H1 (cell line): ENCODE measurements at regions not wholly inside any gene's neighbourhood (a gene's known extent, or its start where the extent isn't known, plus 50 kb on each side); places are given as distances from the start of the nearest gene placed in this dataset.

ENCODE experiments used
- CTCF ChIA-PET: fragments of 300-600 bp; sonication (Branson Sonifier 250); formaldehyde crosslinking; loops from one replicate; lab custom pipeline; 2021; ENCODE audit not compliant: partially characterized antibody; lab: Charles Lee
- POLR2A ChIA-PET: fragments of 300-600 bp; sonication (Branson Sonifier 250); formaldehyde crosslinking; loops from one replicate; lab custom pipeline; 2021; ENCODE audit warnings: inconsistent platforms; ENCODE audit not compliant: partially characterized antibody; lab: Charles Lee
- DNase-seq, 2 experiments: peaks; one replicate each; pipeline versions ENCODE4 v3.0.0 to v3.0.0-alpha.2; 2010 to 2022; ENCODE audit warnings: low spot score in 2 of 2, low read depth in 1 of 2, mixed read lengths in 1 of 2
- FAIRE-seq: peaks from 2 replicates; lab custom pipeline; 2011; peaks lifted over from hg19 to GRCh38; lab: Jason Lieb, UNC
- H2AFZ ChIP-seq: 2 replicates; pipeline ENCODE4 v1.8.1; 2012; ENCODE audit warnings: low read length, inconsistent platforms
- H2AK5ac ChIP-seq: 2 replicates; pipeline ENCODE4 v1.6.1; 2013; ENCODE audit warnings: low read depth, low read length
- H2BK120ac ChIP-seq: replicated peaks from 2 replicates; pipeline ENCODE3; 2013; ENCODE audit warnings: low read depth, low read length, inconsistent platforms
- H2BK12ac ChIP-seq: 2 replicates; pipeline ENCODE4 v1.6.1; 2013; ENCODE audit warnings: low read depth, low read length
- H2BK15ac ChIP-seq: 2 replicates; pipeline ENCODE4 v1.6.1; 2013; ENCODE audit warnings: low read length
- H2BK20ac ChIP-seq: 2 replicates; pipeline ENCODE4 v1.6.1; 2013; ENCODE audit warnings: low read length
- H2BK5ac ChIP-seq: 2 replicates; pipeline ENCODE4 v1.6.1; 2013; ENCODE audit warnings: low read depth, low read length
- H3K14ac ChIP-seq: 2 replicates; pipeline ENCODE4 v1.6.1; 2013; ENCODE audit warnings: inconsistent platforms; ENCODE audit not compliant: insufficient read length
- H3K18ac ChIP-seq: 2 replicates; pipeline ENCODE4 v1.6.1; 2013; ENCODE audit warnings: low read length; ENCODE audit errors: extremely low read depth
- H3K23ac ChIP-seq: 2 replicates; pipeline ENCODE4 v1.6.1; 2013; ENCODE audit warnings: inconsistent platforms; ENCODE audit not compliant: insufficient read length
- H3K23me2 ChIP-seq: 2 replicates; pipeline ENCODE4 v1.6.1; 2013; ENCODE audit warnings: low read depth, low read length
- H3K27ac ChIP-seq: 2 replicates; pipeline ENCODE4 v1.6.1; 2011; ENCODE audit warnings: low read depth, low read length, inconsistent platforms
- H3K27me3 ChIP-seq, 4 experiments: replicated peaks in 1 of 4; 1 replicate in 1 of 4; 2 replicates in 3 of 4; pipeline versions ENCODE4 v1.6.1 to v1.8.1; 2011 to 2013; ENCODE audit warnings: low read length in 3 of 4, mild to moderate bottlenecking in 3 of 4, inconsistent platforms in 2 of 4, mixed read lengths in 2 of 4, moderate library complexity in 1 of 4; ENCODE audit not compliant: control insufficient read depth in 3 of 4, insufficient read depth in 3 of 4; ENCODE audit errors: extremely low read depth in 1 of 4
- H3K36me3 ChIP-seq, 4 experiments: 2 replicates each; pipeline versions ENCODE4 v1.6.1 to v1.8.1; 2011 to 2013; ENCODE audit warnings: mild to moderate bottlenecking in 4 of 4, low read length in 3 of 4, moderate library complexity in 2 of 4, control low read depth in 1 of 4, inconsistent platforms in 1 of 4; ENCODE audit not compliant: insufficient read depth in 4 of 4, control insufficient read depth in 2 of 4
- H3K4ac ChIP-seq: replicated peaks from 2 replicates; pipeline ENCODE3; 2013; ENCODE audit warnings: low read length, low read depth, mixed read lengths, inconsistent platforms; ENCODE audit not compliant: insufficient read length
- H3K4me1 ChIP-seq, 4 experiments: replicated peaks in 1 of 4; 1 replicate in 1 of 4; 2 replicates in 3 of 4; pipeline versions ENCODE4 v1.6.1 to v1.8.1; 2011 to 2013; ENCODE audit warnings: low read length in 3 of 4, inconsistent platforms in 2 of 4, mixed read lengths in 1 of 4; ENCODE audit not compliant: insufficient read depth in 4 of 4, control insufficient read depth in 3 of 4
- H3K4me2 ChIP-seq, 2 experiments: 2 replicates each; pipeline versions ENCODE4 v1.6.1 to v1.8.1; 2011 to 2013; ENCODE audit warnings: low read depth in 2 of 2, low read length in 2 of 2, control low read depth in 1 of 2, inconsistent platforms in 1 of 2, mild to moderate bottlenecking in 1 of 2; ENCODE audit not compliant: insufficient read depth in 1 of 2
- H3K4me3 ChIP-seq, 4 experiments: fragments of 200-600, 300-600 bp in 1 of 4; sonication (generic), shearing (Covaris generic), sonication (Bioruptor Twin) in 1 of 4; 2 replicates each; pipeline versions ENCODE4 v1.5.1 to v1.8.1; 2011 to 2016; ENCODE audit warnings: low read length in 4 of 4, low read depth in 3 of 4, control low read depth in 2 of 4, inconsistent platforms in 2 of 4, mild to moderate bottlenecking in 2 of 4, mixed read lengths in 1 of 4, moderate library complexity in 1 of 4; ENCODE audit not compliant: insufficient read depth in 2 of 4; ENCODE audit errors: extremely low read depth in 1 of 4
- H3K56ac ChIP-seq: replicated peaks from 2 replicates; pipeline ENCODE3; 2013; ENCODE audit warnings: low read depth, mild to moderate bottlenecking, mixed read lengths, low read length, inconsistent platforms; ENCODE audit not compliant: insufficient read length
- H3K79me1 ChIP-seq: 2 replicates; pipeline ENCODE4 v1.6.1; 2013; ENCODE audit warnings: low read depth, low read length, control low read depth
- H3K79me2 ChIP-seq, 2 experiments: 2 replicates each; pipeline versions ENCODE4 v1.6.1 to v1.8.1; 2012 to 2013; ENCODE audit warnings: low read length in 2 of 2, mild to moderate bottlenecking in 2 of 2, inconsistent platforms in 1 of 2; ENCODE audit not compliant: insufficient read depth in 2 of 2, control insufficient read depth in 1 of 2
- H3K9ac ChIP-seq, 4 experiments: replicated peaks in 1 of 4; 1 replicate in 1 of 4; 2 replicates in 3 of 4; pipeline versions ENCODE4 v1.6.1 to v1.8.1; 2011 to 2013; ENCODE audit warnings: low read depth in 3 of 4, low read length in 3 of 4, control low read depth in 2 of 4, mild to moderate bottlenecking in 2 of 4, moderate library complexity in 2 of 4, inconsistent platforms in 1 of 4; ENCODE audit errors: extremely low read depth in 1 of 4
- H3K9me3 ChIP-seq, 2 experiments: 2 replicates each; pipeline versions ENCODE4 v1.6.1 to v1.8.1; 2012 to 2013; ENCODE audit warnings: mild to moderate bottlenecking in 2 of 2, moderate library complexity in 2 of 2, control low read depth in 1 of 2, inconsistent platforms in 1 of 2, low read depth in 1 of 2, low read length in 1 of 2, mixed read lengths in 1 of 2; ENCODE audit not compliant: insufficient read depth in 2 of 2
- H4K20me1 ChIP-seq, 2 experiments: replicated peaks in 1 of 2; 2 replicates each; pipeline versions ENCODE3 to v1.8.1; 2011 to 2013; ENCODE audit warnings: inconsistent platforms in 2 of 2, low read length in 2 of 2, mild to moderate bottlenecking in 1 of 2; ENCODE audit not compliant: insufficient read depth in 2 of 2, control insufficient read depth in 1 of 2
- H4K5ac ChIP-seq: 2 replicates; pipeline ENCODE4 v1.6.1; 2013; ENCODE audit warnings: low read length, low read depth, mixed read lengths, inconsistent platforms; ENCODE audit not compliant: insufficient read length
- H4K8ac ChIP-seq: 2 replicates; pipeline ENCODE4 v1.8.0; 2013; ENCODE audit warnings: mild to moderate bottlenecking, moderate library complexity, low read length, inconsistent platforms; ENCODE audit not compliant: insufficient read depth; ENCODE audit errors: extremely low read depth
- H4K91ac ChIP-seq: replicated peaks from 2 replicates; pipeline ENCODE3; 2013; ENCODE audit warnings: low read length, mixed read lengths, inconsistent platforms; ENCODE audit not compliant: insufficient read length
- ATF2 ChIP-seq: IDR thresholded peaks from 2 replicates; pipeline ENCODE4 v1.6.1; 2012; ENCODE audit warnings: low read length, inconsistent platforms
- BACH1 ChIP-seq: IDR thresholded peaks from 2 replicates; pipeline ENCODE4 v1.6.1; 2012; ENCODE audit warnings: low read length, improper control_type of control experiment
- JUN ChIP-seq: IDR thresholded peaks from 2 replicates; pipeline ENCODE4 v1.6.1; 2011; ENCODE audit warnings: low read depth, mild to moderate bottlenecking, improper control_type of control experiment, low read length
- RAD21 ChIP-seq, 2 experiments: IDR thresholded peaks in 1 of 2; conservative IDR thresholded peaks in 1 of 2; 2 replicates each; pipeline ENCODE4 v1.6.1; 2011; ENCODE audit warnings: low read depth in 2 of 2, low read length in 2 of 2, improper control_type of control experiment in 1 of 2, inconsistent platforms in 1 of 2, mild to moderate bottlenecking in 1 of 2, moderate library complexity in 1 of 2
- SIN3A ChIP-seq, 2 experiments: IDR thresholded peaks in 1 of 2; conservative IDR thresholded peaks in 1 of 2; 2 replicates each; pipeline ENCODE4 v1.6.1; 2011 to 2012; ENCODE audit warnings: low read length in 2 of 2, improper control_type of control experiment in 1 of 2, low read depth in 1 of 2, mild to moderate bottlenecking in 1 of 2
- SIRT6 ChIP-seq: IDR thresholded peaks from one replicate; pipeline ENCODE4 v1.7.1; 2012; ENCODE audit warnings: low read length, inconsistent platforms
- TBP ChIP-seq: IDR thresholded peaks from 2 replicates; pipeline ENCODE4 v1.6.1; 2011; ENCODE audit warnings: low read depth, low read length, improper control_type of control experiment
- YY1 ChIP-seq: IDR thresholded peaks from 2 replicates; pipeline ENCODE4 v1.6.1; 2011; ENCODE audit warnings: low read depth, mild to moderate bottlenecking, low read length
- WGBS, 2 experiments: shearing (Covaris generic) in 1 of 2; methylation state at CpG; one replicate each; pipeline versions ENCODE4 v1.1.6 to v1.1.7; 2013 to 2015; ENCODE audit warnings: low lambda C conversion rate in 2 of 2, mixed read lengths in 2 of 2, inconsistent platforms in 1 of 2, low coverage in 1 of 2, missing lambda C conversion rate in 1 of 2; ENCODE audit not compliant: insufficient replicate concordance in 2 of 2, insufficient coverage in 1 of 2, insufficient read length in 1 of 2; ENCODE audit errors: extremely low coverage in 1 of 2, missing lambda C conversion rate in 1 of 2; 5-methylcytosine and 5-hydroxymethylcytosine counted together

GRCh38 chr15:36251450-36251849 is 328.0 kb upstream of the CDIN1 start:
- Histone ChIP-seq H3K9ac (no peak overlapping the region), H2AFZ (no peak overlapping the region), H3K23ac (no peak overlapping the region), H2BK15ac (no peak overlapping the region), H2BK120ac (no peak overlapping the region), H4K91ac (no peak overlapping the region), H3K9me3 (no peaks in the 10 kb centered on the region), H3K56ac (no peak overlapping the region), H2AK5ac (no peak overlapping the region), H4K20me1 (no peaks in the 10 kb centered on the region), H3K4me1 (no peaks in the 10 kb centered on the region), H3K18ac (no peak overlapping the region), H3K23me2 (no peaks in the 10 kb centered on the region), H3K4me3 (no peak overlapping the region), H3K27ac (no peak overlapping the region), H2BK20ac (no peak overlapping the region), H4K5ac (no peak overlapping the region), H3K79me1 (no peaks in the 10 kb centered on the region), H4K8ac (no peak overlapping the region), H3K27me3 (no peaks in the 10 kb centered on the region), H2BK12ac (no peak overlapping the region), H3K14ac (no peak overlapping the region), H3K4me2 (no peak overlapping the region), H3K79me2 (no peaks in the 10 kb centered on the region), H3K4ac (no peak overlapping the region), H3K36me3 (no peaks in the 10 kb centered on the region), H2BK5ac (no peak overlapping the region)
- 83% methylated on average over 1 of the region's 1 CpG; no CpG with 5 or more reads in 1 of the 2 experiments for WGBS, 2 experiments
- DNase-seq (no peak), FAIRE-seq (no peak)
- TF ChIP-seq RAD21 (IDR thresholded peaks at IDR 0.05 in 1 of 2, conservative IDR thresholded peaks at IDR 0.05 in 1 of 2; ENCODE audit: low read depth in 2 of 2, low read length in 2 of 2) (peak; percentile 12 to 19; a peak in 2 of 4 replicates), YY1 (no peak), JUN (no peak), TBP (no peak), SIRT6 (no peak), ATF2 (no peak), BACH1 (no peak), SIN3A (conservative IDR thresholded peaks at IDR 0.05 in 1 of 2, IDR thresholded peaks at IDR 0.05 in 1 of 2; ENCODE audit: low read depth in 1 of 2, low read length in 2 of 2) (no peak)
- ChIA-PET POLR2A (no interaction called here), CTCF (interaction anchor here (0.5 kb wide), 1 partner anchor 113 kb away, joined by 5 read pairs; no protein-coding TSS in a partner anchor)
